HUES64 (cell line): ENCODE measurements at regions not wholly inside any gene's neighbourhood (a gene's known extent, or its start where the extent isn't known, plus 50 kb on each side); places are given as distances from the start of the nearest gene placed in this dataset.

Experiments
- H3K27ac ChIP-seq: 2 replicates; pipeline ENCODE4 v1.7.0; 2013; ENCODE audit warnings: low read depth, low read length, inconsistent platforms
- H3K27me3 ChIP-seq: 2 replicates; pipeline ENCODE4 v1.6.1; 2013; ENCODE audit warnings: mild to moderate bottlenecking, low read length; ENCODE audit not compliant: insufficient read depth
- H3K36me3 ChIP-seq: 2 replicates; pipeline ENCODE4 v1.6.1; 2013; ENCODE audit warnings: mild to moderate bottlenecking, low read length; ENCODE audit not compliant: insufficient read depth
- H3K4me1 ChIP-seq: 2 replicates; pipeline ENCODE4 v1.6.1; 2013; ENCODE audit warnings: mild to moderate bottlenecking, low read length, moderate library complexity; ENCODE audit not compliant: insufficient read depth
- H3K4me3 ChIP-seq: 2 replicates; pipeline ENCODE4 v1.5.1; 2013; ENCODE audit warnings: mild to moderate bottlenecking, low read length, moderate library complexity
- H3K9ac ChIP-seq: 2 replicates; pipeline ENCODE4 v1.6.1; 2013; ENCODE audit warnings: mild to moderate bottlenecking, low read depth, low read length
- H3K9me3 ChIP-seq: 2 replicates; pipeline ENCODE4 v1.6.1; 2013; ENCODE audit warnings: low read depth, low read length; ENCODE audit not compliant: insufficient read depth
- WGBS: fragments of 150-250, 120-280 bp; methylation state at CpG from one replicate; pipeline ENCODE4 v1.1.7; 2013; ENCODE audit warnings: missing lambda C conversion rate; 5-methylcytosine and 5-hydroxymethylcytosine counted together

GRCh38 chr20:61023612-61024011 lies 228.4 kb upstream of the CDH4 start:
- Histone ChIP-seq H3K36me3 (no peaks in the 10 kb centered on the region), H3K9ac (no peak overlapping the region), H3K9me3 (peaks cover 9% of the 10 kb centered on the region; the same call in 1 of the 2 replicates), H3K27ac (no peak overlapping the region), H3K4me3 (no peak overlapping the region), H3K4me1 (no peaks in the 10 kb centered on the region), H3K27me3 (no peaks in the 10 kb centered on the region)
- 91% methylated on average over 23 of the region's 29 CpGs for WGBS

GRCh38 chr20:61024390-61024789 lies 227.7 kb upstream of the CDH4 start:
- no peaks in the 10 kb centered on the region for H3K27me3 ChIP-seq
- H3K36me3 ChIP-seq: no peaks in the 10 kb centered on the region
- WGBS: 93% methylated on average over 11 of the region's 11 CpGs
- no peaks in the 10 kb centered on the region for H3K4me1 ChIP-seq
- H3K9me3 ChIP-seq: peaks cover 9% of the 10 kb centered on the region; the same call in 1 of the 2 replicates
- no peak overlapping the region for H3K4me3 ChIP-seq
- H3K27ac ChIP-seq: no peak overlapping the region
- no peak overlapping the region for H3K9ac ChIP-seq

- Histone ChIP-seq H3K27ac (no peak overlapping the region), H3K36me3 (no peaks in the 10 kb centered on the region), H3K4me1 (no peaks in the 10 kb centered on the region), H3K9me3 (peaks cover 9% of the 10 kb centered on the region; the same call in 1 of the 2 replicates), H3K27me3 (no peaks in the 10 kb centered on the region), H3K9ac (no peak overlapping the region), H3K4me3 (no peak overlapping the region)
- WGBS: 93% methylated on average over 9 of the region's 10 CpGs
Observed at GRCh38 chr20:61025536-61025935, 226.5 kb upstream of the CDH4 start.

GRCh38 chr20:61026173-61026572 lies 225.9 kb upstream of the CDH4 start:
- Histone ChIP-seq H3K27me3 (no peaks in the 10 kb centered on the region), H3K36me3 (no peaks in the 10 kb centered on the region), H3K27ac (no peak overlapping the region), H3K9me3 (peaks cover 9% of the 10 kb centered on the region; the same call in 1 of the 2 replicates), H3K9ac (no peak overlapping the region), H3K4me1 (no peaks in the 10 kb centered on the region), H3K4me3 (no peak overlapping the region)
- 98% methylated on average over 6 of the region's 6 CpGs for WGBS

GRCh38 chr20:61026731-61027130 lies 225.3 kb upstream of the CDH4 start:
- 86% methylated on average over 5 of the region's 5 CpGs for WGBS
- peaks cover 9% of the 10 kb centered on the region; the same call in 1 of the 2 replicates for H3K9me3 ChIP-seq
- H3K4me3 ChIP-seq: no peak overlapping the region
- H3K4me1 ChIP-seq: no peaks in the 10 kb centered on the region
- no peaks in the 10 kb centered on the region for H3K36me3 ChIP-seq
- no peaks in the 10 kb centered on the region for H3K27me3 ChIP-seq
- H3K27ac ChIP-seq: no peak overlapping the region
- H3K9ac ChIP-seq: no peak overlapping the region

- H3K27me3 ChIP-seq: no peaks in the 10 kb centered on the region
- no peak overlapping the region for H3K27ac ChIP-seq
- WGBS: 92% methylated on average over 3 of the region's 4 CpGs
- H3K4me3 ChIP-seq: no peak overlapping the region
- H3K9ac ChIP-seq: no peak overlapping the region
- H3K36me3 ChIP-seq: no peaks in the 10 kb centered on the region
- peaks cover 9% of the 10 kb centered on the region; the same call in 1 of the 2 replicates for H3K9me3 ChIP-seq
- no peaks in the 10 kb centered on the region for H3K4me1 ChIP-seq
Observed at GRCh38 chr20:61027218-61027617, 224.8 kb upstream of the CDH4 start.

- H3K4me3 ChIP-seq: no peak overlapping the region
- H3K36me3 ChIP-seq: no peaks in the 10 kb centered on the region
- no peaks in the 10 kb centered on the region for H3K4me1 ChIP-seq
- H3K9me3 ChIP-seq: peaks cover 9% of the 10 kb centered on the region; the same call in 1 of the 2 replicates
- H3K27me3 ChIP-seq: no peaks in the 10 kb centered on the region
- H3K27ac ChIP-seq: no peak overlapping the region
- H3K9ac ChIP-seq: no peak overlapping the region
Observed at GRCh38 chr20:61030130-61030529, 221.9 kb upstream of the CDH4 start.

GRCh38 chr20:61031101-61031830 lies 220.8 kb upstream of the CDH4 start:
- Histone ChIP-seq H3K9me3 (peaks cover 9% of the 10 kb centered on the region; the same call in 1 of the 2 replicates), H3K27me3 (no peaks in the 10 kb centered on the region), H3K36me3 (no peaks in the 10 kb centered on the region), H3K9ac (no peak overlapping the region), H3K27ac (no peak overlapping the region), H3K4me1 (no peaks in the 10 kb centered on the region), H3K4me3 (no peak overlapping the region)
- 76% methylated on average over 10 of the region's 10 CpGs for WGBS

- Histone ChIP-seq H3K4me1 (no peaks in the 10 kb centered on the region), H3K36me3 (no peaks in the 10 kb centered on the region), H3K9ac (no peak overlapping the region), H3K27me3 (no peaks in the 10 kb centered on the region; the same call in 1 of the 2 replicates), H3K4me3 (no peak overlapping the region), H3K27ac (no peak overlapping the region), H3K9me3 (no peaks in the 10 kb centered on the region)
- 86% methylated on average over 3 of the region's 3 CpGs for WGBS
Observed at GRCh38 chr20:61037498-61037897, 214.6 kb upstream of the CDH4 start.

GRCh38 chr20:61041481-61041880 lies 210.6 kb upstream of the CDH4 start:
- Histone ChIP-seq H3K4me3 (no peak overlapping the region), H3K27me3 (no peaks in the 10 kb centered on the region; the same call in 1 of the 2 replicates), H3K36me3 (no peaks in the 10 kb centered on the region), H3K9ac (no peak overlapping the region), H3K9me3 (no peaks in the 10 kb centered on the region), H3K27ac (no peak overlapping the region), H3K4me1 (no peaks in the 10 kb centered on the region)
- WGBS: 90% methylated on average over 4 of the region's 4 CpGs

GRCh38 chr20:61042506-61043385 lies 209.3 kb upstream of the CDH4 start:
- Histone ChIP-seq H3K4me3 (no peak overlapping the region), H3K9ac (no peak overlapping the region), H3K36me3 (no peaks in the 10 kb centered on the region), H3K27me3 (no peaks in the 10 kb centered on the region; the same call in 1 of the 2 replicates), H3K4me1 (no peaks in the 10 kb centered on the region), H3K9me3 (no peaks in the 10 kb centered on the region), H3K27ac (no peak overlapping the region)
- 83% methylated on average over 25 of the region's 25 CpGs for WGBS
